ENCODE measurements at regions not wholly inside any gene's neighbourhood (a gene's known extent, or its start where the extent isn't known, plus 50 kb on each side); places are given as distances from the start of the nearest gene placed in this dataset.

DNA sequence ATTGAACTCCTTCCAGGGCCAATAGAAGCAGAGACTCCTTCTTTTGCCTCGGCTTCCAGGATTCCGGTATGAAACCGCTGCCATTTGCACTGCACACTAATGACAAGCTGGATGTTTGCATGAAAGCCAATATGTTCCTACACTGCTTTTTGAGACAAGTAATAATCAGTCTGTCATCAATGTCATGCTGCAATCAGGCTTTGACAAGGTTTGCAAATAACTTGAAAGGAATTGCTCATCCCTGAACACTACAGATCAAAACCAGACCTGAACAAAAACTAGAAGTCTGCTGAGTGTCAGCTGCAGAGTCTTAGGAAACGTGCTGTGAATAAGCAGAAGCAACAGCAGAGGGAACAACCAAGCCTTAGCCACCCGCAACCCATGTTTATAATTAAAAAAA lies 720.7 kb upstream of the CXADR start:
- no peak for DNase-seq

DNA sequence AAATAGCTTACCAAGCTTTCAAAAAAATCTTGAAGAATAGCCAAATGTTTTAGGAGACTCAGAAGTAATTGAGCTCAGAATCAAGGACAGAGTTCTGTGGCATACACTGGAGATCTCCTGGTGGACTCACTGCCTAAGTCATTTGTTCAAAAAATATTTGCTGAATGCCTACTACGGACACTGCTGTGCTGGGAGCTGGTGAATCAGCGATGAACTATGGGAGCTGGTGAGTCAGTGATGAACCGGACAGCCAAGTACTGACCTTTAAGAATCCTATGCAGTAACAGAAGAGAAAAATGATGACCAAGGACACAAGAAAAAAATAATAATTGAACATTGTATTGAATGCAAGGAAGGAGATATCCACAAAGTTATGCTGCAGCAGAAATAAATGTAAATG lies 717.9 kb upstream of the CXADR start:
- no peak for DNase-seq

GRCh38 chr21:16796776-16797175 lies 716.1 kb upstream of the CXADR start:
- no peak for DNase-seq

- DNase-seq, result no peak
Observed at GRCh38 chr21:16797540-16797939, 715.3 kb upstream of the CXADR start.

GRCh38 chr21:16797966-16798365 lies 714.9 kb upstream of the CXADR start:
- no peak for DNase-seq

DNA sequence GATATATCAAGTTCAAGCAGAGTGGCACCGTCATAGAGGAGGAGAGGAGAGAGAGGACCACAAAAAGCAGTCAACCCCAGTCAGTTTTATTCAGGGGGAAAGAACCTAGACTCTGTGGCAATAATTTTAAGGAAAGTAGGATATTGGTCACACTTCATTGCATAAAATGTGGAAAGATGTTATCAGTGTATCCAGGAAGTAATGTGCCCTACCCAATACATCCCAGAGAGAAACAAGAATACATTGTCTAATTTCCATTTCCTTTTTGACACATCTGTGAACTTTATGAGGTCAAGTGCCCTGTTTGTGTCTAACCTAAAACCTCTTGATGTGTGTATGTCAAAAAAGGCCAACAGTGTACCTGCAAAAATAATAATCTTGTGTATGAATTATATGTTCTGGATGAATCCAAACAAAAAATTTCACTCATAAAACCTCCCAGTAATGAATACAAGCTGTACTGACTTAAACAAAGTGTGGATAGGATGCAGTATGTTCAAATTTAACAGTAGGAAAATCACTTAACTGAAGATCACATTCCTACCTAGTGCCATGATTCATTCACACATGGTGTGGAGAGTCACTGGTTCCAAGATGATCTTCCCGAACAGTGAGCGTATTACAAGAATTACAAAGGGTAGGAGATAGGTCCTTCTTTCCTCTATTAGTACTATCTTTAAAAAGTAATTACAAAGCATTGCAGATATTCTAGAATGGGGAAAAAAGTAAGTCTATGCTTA lies 712.1 kb upstream of the CXADR start:
- no peak for DNase-seq

GRCh38 chr21:16811011-16811410 lies 701.8 kb upstream of the CXADR start:
- DNase-seq, result no peak

DNA sequence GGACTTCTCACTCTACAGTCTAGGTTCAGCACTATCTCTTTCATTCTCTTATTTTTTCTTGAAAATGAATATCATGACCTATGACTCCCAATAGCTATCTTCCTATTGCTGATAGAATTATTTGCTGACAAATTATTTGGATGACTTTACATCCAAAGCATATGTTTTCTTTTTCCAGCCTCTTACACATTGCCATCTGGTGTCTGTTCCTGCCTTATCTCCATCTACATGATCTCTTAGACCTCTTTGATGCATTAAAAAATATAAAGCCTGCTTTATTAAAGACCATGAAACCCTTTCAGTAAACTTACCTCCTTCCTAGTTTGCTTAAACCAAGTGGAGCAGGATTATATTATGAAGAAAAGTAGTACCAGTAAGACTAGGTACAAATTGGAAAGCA lies 700.9 kb upstream of the CXADR start:
- no peak for DNase-seq

DNA sequence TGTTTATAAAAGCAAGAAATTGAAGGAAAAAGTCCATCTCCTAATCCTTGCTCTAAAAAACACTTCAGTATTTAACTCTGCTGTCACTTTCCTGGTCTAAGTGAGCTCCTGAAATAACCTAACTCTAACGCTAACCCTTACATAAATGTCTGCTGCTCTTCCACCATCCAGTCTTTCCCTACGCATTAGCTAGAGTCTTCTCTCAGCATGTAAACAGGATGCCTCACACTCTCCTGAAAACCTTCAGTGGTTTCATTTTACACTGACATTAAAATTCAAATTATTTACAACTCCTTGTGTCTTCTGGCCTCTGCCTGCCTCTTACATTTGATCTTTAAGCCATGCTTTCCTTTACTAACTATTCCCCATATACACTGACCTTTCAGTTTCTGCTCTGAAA lies 697.6 kb upstream of the CXADR start:
- DNase-seq, result no peak

- no peak for DNase-seq
Observed at GRCh38 chr21:16821588-16821987, 691.3 kb upstream of the CXADR start.

GRCh38 chr21:16829532-16829931 lies 683.3 kb upstream of the CXADR start:
- DNase-seq, result no peak

DNA sequence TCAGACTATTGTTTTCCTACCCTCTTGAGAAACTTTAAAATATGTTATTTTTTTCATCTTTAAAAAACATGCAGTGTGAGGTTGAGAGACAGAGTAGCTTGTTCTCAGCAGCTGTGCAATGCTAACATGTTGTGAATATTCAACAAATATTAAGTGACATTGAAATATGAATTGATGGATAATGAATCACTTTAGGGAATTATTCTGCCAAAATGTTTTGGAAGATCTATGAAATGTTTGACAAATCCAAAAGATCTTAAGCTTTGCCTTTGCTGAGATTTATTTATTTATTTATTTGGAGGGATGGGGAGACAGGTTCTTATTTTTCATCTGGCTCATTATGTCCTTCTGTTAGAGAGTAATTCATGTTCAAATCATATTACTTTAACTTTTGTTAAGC lies 680.1 kb upstream of the CXADR start:
- no peak for DNase-seq

GRCh38 chr21:16834791-16835190 lies 678.1 kb upstream of the CXADR start:
- DNase-seq, result no peak

GRCh38 chr21:16837321-16837720 lies 675.5 kb upstream of the CXADR start:
- DNase-seq, result no peak

DNA sequence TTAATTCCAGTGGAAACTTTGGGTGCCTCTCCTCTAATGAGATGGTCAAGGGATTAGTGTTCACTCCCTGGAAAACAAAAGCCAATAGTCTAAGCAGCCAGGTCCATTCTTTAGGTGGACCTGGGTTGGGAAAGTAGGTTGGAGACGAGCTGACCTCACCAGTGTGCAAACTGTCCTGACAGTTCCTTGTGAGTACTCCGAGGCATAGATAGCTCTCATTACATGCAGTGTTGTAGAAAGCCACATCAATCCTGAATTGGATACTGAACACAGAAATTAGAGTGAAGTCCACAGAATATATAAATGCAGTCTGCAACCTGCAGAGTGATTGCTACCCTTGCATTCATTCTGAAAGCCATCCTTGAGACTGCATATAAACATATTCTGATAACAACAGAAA lies 675.1 kb upstream of the CXADR start:
- DNase-seq, result no peak

DNA sequence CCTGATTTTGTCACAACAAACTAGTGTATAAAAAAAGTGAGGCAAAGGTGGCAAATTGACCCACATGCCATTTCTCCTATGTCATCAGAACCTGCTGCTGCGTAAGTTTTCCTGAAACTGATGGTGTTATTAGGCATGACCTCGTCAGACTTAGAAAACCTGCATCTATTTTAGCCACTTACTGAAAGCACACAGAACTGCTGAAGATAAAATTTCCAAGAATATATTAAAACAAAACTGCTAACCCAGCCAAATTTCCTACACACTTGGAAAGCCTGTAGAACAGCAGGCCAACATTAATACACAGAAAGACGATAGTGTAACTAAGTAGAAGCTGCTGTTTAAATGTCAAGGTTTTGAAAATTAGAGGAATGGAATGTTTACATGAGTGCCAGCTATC lies 674.5 kb upstream of the CXADR start:
- DNase-seq, result no peak

DNA sequence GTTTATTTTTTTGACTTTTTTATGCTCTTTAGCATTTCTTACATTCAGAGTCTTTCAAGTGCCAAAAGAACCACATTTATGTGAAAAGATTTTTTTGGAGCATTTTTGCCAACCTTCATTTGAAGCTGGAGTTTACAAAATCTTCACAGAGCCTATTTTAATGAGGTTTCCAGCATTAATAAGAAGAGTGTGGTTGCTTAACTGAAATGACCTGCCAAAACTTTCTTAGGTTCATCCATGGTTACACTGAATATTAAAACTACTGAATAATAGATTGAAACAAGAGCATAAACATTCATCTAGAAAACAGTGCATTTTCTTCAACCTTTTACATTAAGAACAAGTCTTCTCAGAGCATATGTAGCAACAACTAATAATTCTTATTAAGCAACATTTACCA lies 672.3 kb upstream of the CXADR start:
- DNase-seq, result no peak

- DNase-seq, result no peak
Observed at GRCh38 chr21:16841975-16842695, 670.7 kb upstream of the CXADR start.

- no peak for DNase-seq
Observed at GRCh38 chr21:16842696-16843035, 670.2 kb upstream of the CXADR start.

DNA sequence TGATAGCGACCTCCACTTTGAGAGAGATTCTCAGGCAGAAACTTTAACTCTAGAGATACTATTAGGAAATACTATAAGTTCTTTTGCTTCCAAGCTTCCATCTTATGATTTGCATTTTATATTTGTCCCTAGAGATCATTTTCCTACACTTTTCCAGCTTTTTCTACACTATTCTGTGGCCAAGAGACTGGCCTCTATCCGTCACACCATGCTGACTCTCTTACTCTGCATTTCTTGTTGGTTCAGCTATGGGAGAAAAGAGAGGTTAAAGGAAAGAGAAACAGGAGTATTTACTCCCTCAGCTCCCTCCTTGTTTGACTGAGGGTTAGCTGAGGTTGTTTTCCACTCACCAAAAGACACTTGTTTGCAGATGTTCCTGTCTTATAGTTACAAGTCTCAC lies 665.6 kb upstream of the CXADR start:
- DNase-seq, result no peak

- DNase-seq, result no peak
Observed at GRCh38 chr21:16851054-16851453, 661.8 kb upstream of the CXADR start.

DNA sequence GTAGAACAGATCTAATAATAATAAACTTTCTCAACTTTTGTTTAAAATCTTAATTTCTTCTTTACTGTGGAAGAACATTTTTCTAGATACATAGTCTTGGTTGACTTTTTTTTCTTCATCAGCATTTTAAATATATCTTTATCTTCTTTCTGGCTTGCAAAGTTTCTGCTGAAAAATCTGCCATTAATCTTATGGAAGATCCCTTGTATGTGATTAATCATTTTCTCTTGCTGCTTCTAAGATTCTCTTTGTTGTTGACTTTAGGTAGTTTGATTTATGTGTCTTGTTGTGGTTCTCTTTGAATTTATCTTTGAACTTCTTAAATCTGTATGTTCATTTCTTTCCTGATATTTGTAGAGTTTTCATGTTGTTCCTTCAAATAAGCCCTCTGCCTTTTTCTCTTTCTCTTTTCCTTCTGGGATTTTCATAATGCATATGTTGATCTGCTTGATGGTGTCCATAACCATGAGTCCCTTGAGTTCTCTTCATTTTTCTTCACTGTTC lies 657.6 kb upstream of the CXADR start:
- no peak for DNase-seq

DNA sequence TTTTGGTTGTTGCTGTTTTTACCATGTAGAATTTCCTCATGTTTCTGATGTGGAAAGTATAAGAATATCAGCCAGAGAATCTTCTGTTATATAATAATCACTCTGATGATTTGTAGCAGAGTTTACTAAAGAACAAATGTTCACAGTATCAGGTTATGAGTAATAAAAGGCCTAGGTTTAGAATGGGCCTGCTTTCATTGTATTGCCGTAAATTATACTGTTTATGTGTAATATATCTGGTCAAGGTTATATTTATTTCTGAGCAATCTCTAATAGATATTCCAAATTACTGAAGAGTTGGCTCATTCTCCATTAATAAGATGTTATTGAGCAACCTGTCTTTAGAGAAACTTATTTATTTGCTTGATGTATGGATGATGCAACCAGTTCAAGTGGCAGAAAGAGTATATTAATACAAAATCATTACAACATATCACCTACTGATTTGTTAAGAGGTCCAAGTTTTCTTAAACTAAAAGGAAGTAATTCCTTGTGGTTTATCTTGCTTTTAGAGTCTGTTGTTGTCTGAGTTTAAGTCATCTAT lies 649.4 kb upstream of the CXADR start:
- no peak for DNase-seq

- DNase-seq, result no peak
Observed at GRCh38 chr21:16863908-16864307, 648.9 kb upstream of the CXADR start.

All from activated CD4-positive, alpha-beta T cell treated with anti-CD3 and anti-CD28 coated beads, Interleukin-2, amount 50 U/mL, for 4 hours (primary cell).